ENCODE measurements at regions not wholly inside any gene's neighbourhood (a gene's known extent, or its start where the extent isn't known, plus 50 kb on each side); places are given as distances from the start of the nearest gene placed in this dataset.
"Not testable (repeated sequence)": the region's sequence is repeated elsewhere in the genome, so short reads cannot be mapped to it uniquely, and the experiment has no call there.

DNA sequence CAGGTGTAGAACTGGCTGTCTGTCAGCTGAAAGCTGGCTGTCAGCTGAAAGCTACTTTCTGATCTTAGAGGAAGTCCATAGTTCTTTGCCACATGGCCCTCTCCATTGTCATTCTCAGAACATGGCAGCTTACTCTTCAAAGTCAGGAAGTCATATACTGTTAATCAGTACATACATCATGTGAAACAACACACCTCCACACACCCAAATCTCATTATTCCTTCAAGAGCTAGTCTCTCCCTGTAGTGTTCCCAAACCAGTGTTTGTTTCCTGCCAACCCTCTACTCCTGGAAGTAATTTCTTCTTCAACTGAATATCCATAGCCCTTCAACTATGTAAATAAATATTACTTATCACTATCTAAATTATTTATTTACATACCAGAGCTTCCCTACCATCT is 58.9 kb downstream of the OR5AK2 start:
- DNase-seq, result no peak

DNA sequence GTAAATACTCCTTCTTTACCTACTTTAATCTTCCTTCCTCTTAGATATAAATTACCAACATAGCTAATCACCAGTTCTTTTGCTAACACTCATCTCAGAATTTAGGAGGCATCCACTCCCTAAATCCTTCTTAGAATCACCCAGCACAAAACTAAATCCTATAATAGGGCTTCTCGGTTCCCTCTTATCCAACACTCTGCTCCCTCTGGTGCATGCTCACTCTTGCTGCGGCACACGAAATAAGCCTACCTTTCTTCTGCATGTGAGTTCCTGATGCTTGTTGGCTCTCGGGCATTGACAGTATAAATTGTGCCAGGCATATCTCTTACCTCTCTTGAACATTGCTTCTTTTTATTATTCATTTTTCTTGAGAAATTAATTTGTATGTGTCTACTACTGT is 61.0 kb downstream of the OR5AK2 start:
- no peak for DNase-seq

DNA sequence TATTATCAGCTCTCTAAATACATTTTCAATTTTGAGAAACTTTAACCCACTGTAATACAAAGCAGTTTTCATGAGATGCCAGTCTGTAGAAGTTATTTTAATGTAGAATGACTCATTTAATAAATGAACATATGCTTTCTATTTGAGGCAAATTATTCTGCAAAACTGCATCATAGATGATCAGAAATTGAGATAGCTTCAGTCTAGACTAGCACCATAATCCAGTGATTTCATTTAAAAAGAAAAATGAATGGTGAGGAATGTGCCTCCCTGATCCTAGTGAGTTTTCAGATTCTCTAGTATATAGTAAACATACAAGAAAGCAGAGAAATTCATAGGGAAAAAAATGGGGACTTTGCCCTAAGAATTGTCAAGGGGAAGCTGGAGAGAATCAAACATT is 66.1 kb downstream of the OR5AK2 start:
- DNase-seq, result no peak

GRCh38 chr11:57055744-57056143 is 67.0 kb downstream of the OR5AK2 start:
- DNase-seq, result peak; percentile 27

DNA sequence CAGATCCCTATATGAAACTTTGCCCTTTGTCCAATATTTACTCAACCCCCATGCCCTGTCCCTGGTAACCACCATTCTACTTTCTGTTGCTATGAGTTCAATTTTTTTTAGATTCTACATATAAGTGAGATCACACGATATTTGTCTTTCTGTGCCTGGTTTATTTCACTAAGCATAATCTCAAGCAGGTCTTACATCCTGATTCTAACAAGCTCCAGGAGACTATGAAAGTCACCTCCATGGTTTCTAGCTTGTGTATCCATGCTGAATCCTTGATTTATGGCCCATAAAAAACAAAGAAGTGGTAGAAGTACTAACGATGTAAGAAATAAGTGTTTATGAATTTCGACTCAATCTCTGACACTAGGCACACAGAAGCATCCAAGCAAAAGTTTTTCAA is 68.0 kb downstream of the OR5AK2 start:
- no peak for DNase-seq

DNA sequence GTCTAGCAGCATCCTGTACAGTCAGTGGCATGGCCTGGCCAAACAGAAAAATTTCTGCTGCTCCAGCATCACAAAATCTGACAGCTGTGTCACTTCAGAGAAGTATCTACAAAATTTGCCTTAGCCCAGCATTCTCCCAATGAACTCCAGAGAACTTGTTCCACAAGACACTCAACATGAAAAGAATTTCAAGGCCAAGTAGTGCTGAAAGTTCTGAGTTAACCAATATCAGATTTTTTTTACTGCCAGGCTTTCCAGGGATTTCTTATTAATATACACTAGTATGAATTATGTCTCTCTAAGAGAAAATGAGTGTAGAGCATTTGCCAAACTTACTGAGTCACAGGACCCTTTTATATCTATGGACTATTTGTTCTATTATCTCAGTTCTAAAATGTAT is 68.8 kb downstream of the OR5AK2 start:
- DNase-seq, result no peak

DNA sequence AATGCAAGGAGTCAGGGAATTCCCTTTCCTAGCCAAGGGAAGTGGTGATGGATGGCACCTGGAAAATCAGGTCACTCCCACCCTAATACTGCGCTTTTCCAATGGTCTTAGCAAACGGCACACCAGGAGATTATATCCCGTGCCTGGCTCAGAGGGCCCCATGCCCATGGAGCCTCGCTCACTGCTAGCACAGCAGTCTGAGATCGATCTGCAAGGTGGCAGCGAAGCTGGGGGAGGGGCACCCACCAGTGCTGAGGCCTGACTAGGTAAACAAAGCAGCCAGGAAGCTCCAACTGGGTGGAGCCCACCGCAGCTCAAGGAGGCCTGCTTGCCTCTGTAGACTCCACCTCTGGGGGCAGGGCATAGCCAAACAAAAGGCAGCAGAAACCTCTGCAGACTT is 74.2 kb downstream of the OR5AK2 start:
- DNase-seq, result not testable (repeated sequence)

DNA sequence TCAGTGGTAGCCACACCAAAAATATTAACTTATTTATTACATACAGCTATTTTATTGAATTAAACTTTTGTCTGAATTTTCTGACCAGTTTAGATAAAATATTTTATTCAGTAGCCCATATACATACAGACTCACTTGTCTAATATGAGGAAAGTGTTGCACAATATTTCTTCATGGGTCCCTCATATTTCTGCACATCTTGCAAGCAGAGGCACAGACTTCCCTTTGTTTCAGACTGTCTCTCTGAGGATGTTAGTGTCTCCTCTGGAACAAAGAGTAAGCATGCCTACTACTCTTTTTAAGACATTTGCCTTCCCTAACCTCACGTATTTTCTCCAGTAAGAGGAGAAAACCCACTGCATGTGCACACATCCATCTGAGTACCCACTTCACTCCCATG is 81.2 kb downstream of the OR5AK2 start:
- no peak for DNase-seq

DNA sequence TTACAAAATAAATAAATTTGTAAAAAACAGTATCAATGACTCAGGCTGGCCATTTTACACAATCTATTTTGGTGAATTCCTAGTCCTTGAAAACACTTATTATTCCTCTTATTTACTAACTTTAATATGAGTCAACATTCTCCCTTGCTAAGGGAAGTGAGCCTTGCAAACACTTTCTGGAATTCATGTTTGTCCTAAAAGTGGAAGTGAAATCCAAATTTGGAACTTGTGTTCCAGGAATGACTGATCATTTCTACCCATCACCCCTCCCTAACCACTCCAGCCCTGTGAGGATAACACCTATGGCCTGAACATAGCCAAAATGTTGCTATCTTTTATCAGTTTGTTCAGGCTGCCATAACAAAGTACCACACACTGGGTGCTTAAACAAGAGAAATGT is 83.1 kb downstream of the OR5AK2 start:
- no peak for DNase-seq

- peak; percentile 11 for DNase-seq
Measured at GRCh38 chr11:57072640-57073039, 83.9 kb downstream of the OR5AK2 start.

DNA sequence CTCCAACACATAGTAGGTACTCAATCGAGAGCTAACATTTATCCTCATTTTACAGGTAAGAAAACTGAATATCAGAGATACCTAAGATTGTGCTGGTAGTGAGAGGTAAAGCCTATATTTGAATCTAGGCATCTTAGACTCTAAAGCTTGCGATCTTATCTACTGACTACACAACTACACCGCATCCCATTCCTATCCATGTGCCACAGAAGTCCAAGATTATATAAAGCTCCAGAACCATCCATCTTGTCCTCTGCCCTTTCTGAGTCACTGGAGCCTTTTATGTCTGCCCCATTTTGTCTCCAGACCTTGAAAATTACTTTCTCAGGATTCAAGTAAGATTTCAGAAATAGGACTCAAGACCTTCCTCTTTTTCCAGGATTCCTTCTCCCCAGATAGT is 84.4 kb downstream of the OR5AK2 start:
- DNase-seq, result no peak

GRCh38 chr11:57081356-57081755 is 92.6 kb downstream of the OR5AK2 start:
- DNase-seq, result no peak

GRCh38 chr11:57082125-57082524 is 93.4 kb downstream of the OR5AK2 start:
- no peak for DNase-seq

DNA sequence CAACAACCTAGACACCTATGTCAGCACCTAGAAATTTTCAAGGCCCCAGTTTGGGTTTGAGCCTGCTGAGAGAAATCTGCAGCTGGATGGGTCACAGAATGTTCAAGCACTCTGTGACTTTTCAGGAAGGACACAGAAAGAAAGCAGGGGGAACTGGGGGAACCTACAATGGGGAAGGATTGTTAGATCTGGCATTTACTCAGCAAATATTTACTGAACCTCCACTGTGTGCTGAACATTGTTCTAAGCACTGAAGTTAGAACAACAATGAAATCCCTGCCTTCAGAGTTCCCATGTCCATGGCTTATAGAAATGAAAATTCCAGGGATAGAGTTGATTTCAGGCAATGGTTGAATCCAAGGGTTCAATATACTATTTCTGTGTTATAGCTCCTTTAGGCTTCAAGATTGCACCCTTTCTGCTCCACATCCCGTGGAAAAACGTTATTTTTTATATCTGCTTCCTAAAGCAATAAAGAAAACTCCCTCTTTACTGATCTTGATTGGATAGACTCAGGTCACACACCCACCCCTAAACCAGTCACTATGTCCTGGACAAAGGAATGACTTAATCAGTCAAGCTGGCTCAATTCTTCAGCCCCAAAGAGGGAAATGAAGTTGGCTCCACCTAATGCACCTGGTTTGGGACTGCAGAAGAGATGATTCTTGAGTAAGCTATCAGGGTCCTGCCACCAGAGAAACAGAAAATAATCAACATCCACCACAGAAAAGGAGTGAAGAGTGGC is 95.1 kb downstream of the OR5AK2 start:
- no peak for DNase-seq

DNA sequence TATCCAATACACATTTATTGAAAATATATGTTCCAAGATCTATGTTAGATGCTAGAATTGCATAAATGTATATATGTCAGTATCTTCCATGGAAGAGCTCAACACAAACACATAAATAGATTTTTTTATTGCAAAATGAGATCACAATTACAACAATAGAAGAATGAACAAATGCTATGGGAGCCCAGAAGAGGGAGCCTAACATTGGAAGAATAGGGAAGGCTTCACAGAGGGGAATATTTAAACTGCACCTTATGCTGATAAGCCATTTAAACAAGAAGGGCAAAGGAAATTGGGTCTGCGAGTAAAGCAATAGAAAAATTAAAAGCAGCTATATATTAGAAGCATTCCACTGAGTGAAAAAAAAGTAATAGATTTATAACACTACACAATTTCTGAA is 96.1 kb upstream of the LRRC55 start:
- DNase-seq, result peak; percentile 29

GRCh38 chr11:57087991-57088390 is 93.8 kb upstream of the LRRC55 start:
- peak; percentile 18 for DNase-seq

DNA sequence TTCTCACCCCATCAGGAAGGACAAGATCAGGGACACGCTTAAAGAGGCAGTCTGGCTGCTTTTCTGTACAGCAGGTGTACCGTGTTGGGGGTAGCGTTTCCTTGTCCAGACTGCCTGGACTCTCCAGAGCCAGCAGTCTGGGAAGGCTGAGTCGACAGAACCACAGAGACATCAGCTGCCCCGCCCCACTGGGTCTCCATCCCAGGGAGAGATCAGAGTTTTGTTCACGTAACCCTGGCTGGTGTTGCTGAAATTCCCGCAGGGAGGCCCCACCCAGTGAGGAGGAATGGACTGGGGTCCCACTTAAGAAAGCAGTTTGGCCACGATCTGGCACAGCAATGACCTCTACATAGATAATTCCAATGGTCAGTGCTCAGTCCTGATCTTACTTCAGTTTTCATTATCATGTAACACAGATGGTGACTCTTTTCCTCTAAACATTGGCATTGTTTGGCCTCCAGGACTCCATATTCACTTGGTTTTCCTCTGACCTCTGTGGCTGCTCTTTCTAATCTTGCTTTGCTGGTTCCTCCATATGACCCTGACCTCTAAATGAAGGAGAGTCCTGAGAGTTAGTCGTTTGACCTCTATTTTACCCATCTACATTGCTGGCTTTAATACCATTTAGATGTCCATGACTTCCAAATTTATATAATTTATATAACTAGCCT is 89.6 kb upstream of the LRRC55 start:
- DNase-seq, result no peak

DNA sequence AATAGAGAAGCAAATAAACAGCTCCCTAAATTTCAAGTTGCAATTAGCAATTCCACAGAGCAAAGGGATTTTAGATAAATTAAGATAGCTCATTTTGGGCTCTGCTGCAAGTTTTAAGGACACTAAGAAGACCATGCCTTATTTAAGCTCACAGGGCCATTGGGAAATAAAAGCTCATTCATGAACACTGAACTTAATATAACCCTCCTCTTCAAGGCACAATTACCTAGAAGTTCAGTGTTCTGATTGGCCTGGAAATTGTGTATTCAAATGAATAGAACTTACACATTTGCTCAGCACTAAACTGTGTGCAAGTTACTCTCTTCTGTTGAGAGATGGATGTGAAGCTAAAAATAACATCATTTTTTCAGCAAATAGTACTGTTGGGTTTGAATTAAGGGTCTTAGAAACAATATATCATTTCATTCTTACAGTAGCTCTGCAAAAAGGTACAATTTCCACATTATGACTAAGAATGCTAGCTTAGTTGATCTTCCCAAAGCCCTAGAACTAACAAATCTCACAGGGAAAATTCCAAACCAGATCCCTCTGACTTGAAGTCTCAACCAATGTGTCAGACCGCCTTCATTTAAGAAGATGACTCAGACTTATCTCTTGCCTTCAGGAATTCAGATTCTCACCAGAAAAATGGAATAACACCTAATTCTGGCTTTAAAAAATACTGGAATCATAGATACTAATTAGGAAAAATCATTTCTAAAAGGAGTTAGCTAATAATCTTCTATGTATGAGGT is 87.4 kb upstream of the LRRC55 start:
- peak; percentile 10 for DNase-seq

- peak; percentile 21 for DNase-seq
Measured at GRCh38 chr11:57095417-57095816, 86.3 kb upstream of the LRRC55 start.

- no peak for DNase-seq
Measured at GRCh38 chr11:57095896-57096295, 85.9 kb upstream of the LRRC55 start.

- DNase-seq, result no peak
Measured at GRCh38 chr11:57097149-57097548, 84.6 kb upstream of the LRRC55 start.

GRCh38 chr11:57098191-57098590 is 83.6 kb upstream of the LRRC55 start:
- no peak for DNase-seq

DNA sequence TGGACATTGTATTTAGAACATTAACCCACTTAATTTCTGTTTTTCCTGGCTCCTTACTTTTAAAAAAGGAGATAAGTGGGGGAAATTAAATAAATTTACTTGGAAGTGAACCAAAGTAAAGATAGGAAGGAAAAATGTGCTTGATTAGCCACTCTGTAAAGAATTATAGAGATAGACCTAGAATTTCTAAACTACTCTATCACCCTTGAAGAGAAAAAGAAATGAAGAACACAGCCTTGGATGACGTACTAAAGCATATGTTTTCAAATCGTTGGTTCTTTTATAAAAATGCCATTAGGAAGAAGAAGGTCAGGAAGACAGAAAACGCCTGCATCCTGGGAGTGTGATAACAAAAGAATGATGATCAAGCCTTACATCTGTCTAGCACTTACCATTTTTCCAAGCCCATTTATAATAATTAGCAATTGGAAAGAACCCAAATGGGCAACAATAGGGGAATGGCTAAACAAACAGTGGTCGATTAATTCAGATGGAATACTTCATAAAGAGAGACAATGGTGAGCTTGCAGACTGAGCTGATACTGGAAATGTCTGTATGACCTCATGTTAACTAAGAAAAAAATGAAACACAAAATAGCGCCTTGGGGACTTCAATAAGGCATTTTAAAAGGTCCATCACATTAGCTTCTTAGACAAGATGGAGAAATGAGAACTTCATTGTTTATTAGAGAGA is 81.0 kb upstream of the LRRC55 start:
- peak; percentile 19 for DNase-seq

Data from eye (tissue), 1 donor.